H1 (cell line): ENCODE measurements at regions not wholly inside any gene's neighbourhood (a gene's known extent, or its start where the extent isn't known, plus 50 kb on each side); places are given as distances from the start of the nearest gene placed in this dataset.

ENCODE experiments used
- CTCF ChIA-PET: fragments of 300-600 bp; sonication (Branson Sonifier 250); formaldehyde crosslinking; loops from one replicate; lab custom pipeline; 2021; ENCODE audit not compliant: partially characterized antibody; lab: Charles Lee
- POLR2A ChIA-PET: fragments of 300-600 bp; sonication (Branson Sonifier 250); formaldehyde crosslinking; loops from one replicate; lab custom pipeline; 2021; ENCODE audit warnings: inconsistent platforms; ENCODE audit not compliant: partially characterized antibody; lab: Charles Lee
- DNase-seq, 2 experiments: peaks; one replicate each; pipeline versions ENCODE4 v3.0.0 to v3.0.0-alpha.2; 2010 to 2022; ENCODE audit warnings: low spot score in 2 of 2, low read depth in 1 of 2, mixed read lengths in 1 of 2
- FAIRE-seq: peaks from 2 replicates; lab custom pipeline; 2011; peaks lifted over from hg19 to GRCh38; lab: Jason Lieb, UNC
- H2AFZ ChIP-seq: 2 replicates; pipeline ENCODE4 v1.8.1; 2012; ENCODE audit warnings: low read length, inconsistent platforms
- H2AK5ac ChIP-seq: 2 replicates; pipeline ENCODE4 v1.6.1; 2013; ENCODE audit warnings: low read depth, low read length
- H2BK120ac ChIP-seq: replicated peaks from 2 replicates; pipeline ENCODE3; 2013; ENCODE audit warnings: low read depth, low read length, inconsistent platforms
- H2BK12ac ChIP-seq: 2 replicates; pipeline ENCODE4 v1.6.1; 2013; ENCODE audit warnings: low read depth, low read length
- H2BK15ac ChIP-seq: 2 replicates; pipeline ENCODE4 v1.6.1; 2013; ENCODE audit warnings: low read length
- H2BK20ac ChIP-seq: 2 replicates; pipeline ENCODE4 v1.6.1; 2013; ENCODE audit warnings: low read length
- H2BK5ac ChIP-seq: 2 replicates; pipeline ENCODE4 v1.6.1; 2013; ENCODE audit warnings: low read depth, low read length
- H3K14ac ChIP-seq: 2 replicates; pipeline ENCODE4 v1.6.1; 2013; ENCODE audit warnings: inconsistent platforms; ENCODE audit not compliant: insufficient read length
- H3K18ac ChIP-seq: 2 replicates; pipeline ENCODE4 v1.6.1; 2013; ENCODE audit warnings: low read length; ENCODE audit errors: extremely low read depth
- H3K23ac ChIP-seq: 2 replicates; pipeline ENCODE4 v1.6.1; 2013; ENCODE audit warnings: inconsistent platforms; ENCODE audit not compliant: insufficient read length
- H3K23me2 ChIP-seq: 2 replicates; pipeline ENCODE4 v1.6.1; 2013; ENCODE audit warnings: low read depth, low read length
- H3K27ac ChIP-seq: 2 replicates; pipeline ENCODE4 v1.6.1; 2011; ENCODE audit warnings: low read depth, low read length, inconsistent platforms
- H3K27me3 ChIP-seq, 4 experiments: replicated peaks in 1 of 4; 1 replicate in 1 of 4; 2 replicates in 3 of 4; pipeline versions ENCODE4 v1.6.1 to v1.8.1; 2011 to 2013; ENCODE audit warnings: low read length in 3 of 4, mild to moderate bottlenecking in 3 of 4, inconsistent platforms in 2 of 4, mixed read lengths in 2 of 4, moderate library complexity in 1 of 4; ENCODE audit not compliant: control insufficient read depth in 3 of 4, insufficient read depth in 3 of 4; ENCODE audit errors: extremely low read depth in 1 of 4
- H3K36me3 ChIP-seq, 4 experiments: 2 replicates each; pipeline versions ENCODE4 v1.6.1 to v1.8.1; 2011 to 2013; ENCODE audit warnings: mild to moderate bottlenecking in 4 of 4, low read length in 3 of 4, moderate library complexity in 2 of 4, control low read depth in 1 of 4, inconsistent platforms in 1 of 4; ENCODE audit not compliant: insufficient read depth in 4 of 4, control insufficient read depth in 2 of 4
- H3K4ac ChIP-seq: replicated peaks from 2 replicates; pipeline ENCODE3; 2013; ENCODE audit warnings: low read length, low read depth, mixed read lengths, inconsistent platforms; ENCODE audit not compliant: insufficient read length
- H3K4me1 ChIP-seq, 4 experiments: replicated peaks in 1 of 4; 1 replicate in 1 of 4; 2 replicates in 3 of 4; pipeline versions ENCODE4 v1.6.1 to v1.8.1; 2011 to 2013; ENCODE audit warnings: low read length in 3 of 4, inconsistent platforms in 2 of 4, mixed read lengths in 1 of 4; ENCODE audit not compliant: insufficient read depth in 4 of 4, control insufficient read depth in 3 of 4
- H3K4me2 ChIP-seq, 2 experiments: 2 replicates each; pipeline versions ENCODE4 v1.6.1 to v1.8.1; 2011 to 2013; ENCODE audit warnings: low read depth in 2 of 2, low read length in 2 of 2, control low read depth in 1 of 2, inconsistent platforms in 1 of 2, mild to moderate bottlenecking in 1 of 2; ENCODE audit not compliant: insufficient read depth in 1 of 2
- H3K4me3 ChIP-seq, 4 experiments: fragments of 200-600, 300-600 bp in 1 of 4; sonication (generic), shearing (Covaris generic), sonication (Bioruptor Twin) in 1 of 4; 2 replicates each; pipeline versions ENCODE4 v1.5.1 to v1.8.1; 2011 to 2016; ENCODE audit warnings: low read length in 4 of 4, low read depth in 3 of 4, control low read depth in 2 of 4, inconsistent platforms in 2 of 4, mild to moderate bottlenecking in 2 of 4, mixed read lengths in 1 of 4, moderate library complexity in 1 of 4; ENCODE audit not compliant: insufficient read depth in 2 of 4; ENCODE audit errors: extremely low read depth in 1 of 4
- H3K56ac ChIP-seq: replicated peaks from 2 replicates; pipeline ENCODE3; 2013; ENCODE audit warnings: low read depth, mild to moderate bottlenecking, mixed read lengths, low read length, inconsistent platforms; ENCODE audit not compliant: insufficient read length
- H3K79me1 ChIP-seq: 2 replicates; pipeline ENCODE4 v1.6.1; 2013; ENCODE audit warnings: low read depth, low read length, control low read depth
- H3K79me2 ChIP-seq, 2 experiments: 2 replicates each; pipeline versions ENCODE4 v1.6.1 to v1.8.1; 2012 to 2013; ENCODE audit warnings: low read length in 2 of 2, mild to moderate bottlenecking in 2 of 2, inconsistent platforms in 1 of 2; ENCODE audit not compliant: insufficient read depth in 2 of 2, control insufficient read depth in 1 of 2
- H3K9ac ChIP-seq, 4 experiments: replicated peaks in 1 of 4; 1 replicate in 1 of 4; 2 replicates in 3 of 4; pipeline versions ENCODE4 v1.6.1 to v1.8.1; 2011 to 2013; ENCODE audit warnings: low read depth in 3 of 4, low read length in 3 of 4, control low read depth in 2 of 4, mild to moderate bottlenecking in 2 of 4, moderate library complexity in 2 of 4, inconsistent platforms in 1 of 4; ENCODE audit errors: extremely low read depth in 1 of 4
- H3K9me3 ChIP-seq, 2 experiments: 2 replicates each; pipeline versions ENCODE4 v1.6.1 to v1.8.1; 2012 to 2013; ENCODE audit warnings: mild to moderate bottlenecking in 2 of 2, moderate library complexity in 2 of 2, control low read depth in 1 of 2, inconsistent platforms in 1 of 2, low read depth in 1 of 2, low read length in 1 of 2, mixed read lengths in 1 of 2; ENCODE audit not compliant: insufficient read depth in 2 of 2
- H4K20me1 ChIP-seq, 2 experiments: replicated peaks in 1 of 2; 2 replicates each; pipeline versions ENCODE3 to v1.8.1; 2011 to 2013; ENCODE audit warnings: inconsistent platforms in 2 of 2, low read length in 2 of 2, mild to moderate bottlenecking in 1 of 2; ENCODE audit not compliant: insufficient read depth in 2 of 2, control insufficient read depth in 1 of 2
- H4K5ac ChIP-seq: 2 replicates; pipeline ENCODE4 v1.6.1; 2013; ENCODE audit warnings: low read length, low read depth, mixed read lengths, inconsistent platforms; ENCODE audit not compliant: insufficient read length
- H4K8ac ChIP-seq: 2 replicates; pipeline ENCODE4 v1.8.0; 2013; ENCODE audit warnings: mild to moderate bottlenecking, moderate library complexity, low read length, inconsistent platforms; ENCODE audit not compliant: insufficient read depth; ENCODE audit errors: extremely low read depth
- H4K91ac ChIP-seq: replicated peaks from 2 replicates; pipeline ENCODE3; 2013; ENCODE audit warnings: low read length, mixed read lengths, inconsistent platforms; ENCODE audit not compliant: insufficient read length
- CBX8 ChIP-seq: fragments of 300-800, 300-1000 bp; sonication (generic); IDR thresholded peaks from 2 replicates; pipeline ENCODE4 v1.7.1; 2016; ENCODE audit warnings: low read depth, low read length, borderline replicate concordance
- CEBPB ChIP-seq: IDR thresholded peaks from 2 replicates; pipeline ENCODE4 v1.6.1; 2012; ENCODE audit warnings: low read depth, low read length
- CHD1 ChIP-seq: IDR thresholded peaks from 2 replicates; pipeline ENCODE4 v1.6.1; 2012; ENCODE audit warnings: low read depth, low read length, improper control_type of control experiment
- CTBP2 ChIP-seq: IDR thresholded peaks from 2 replicates; pipeline ENCODE4 v1.7.0; 2011; ENCODE audit warnings: borderline replicate concordance, mild to moderate bottlenecking, moderate library complexity, mixed read lengths, low read length; ENCODE audit not compliant: insufficient read depth, insufficient read length
- KDM4A ChIP-seq: IDR thresholded peaks from one replicate; pipeline ENCODE4 v1.7.1; 2012; ENCODE audit warnings: low read depth, mild to moderate bottlenecking, moderate library complexity, low read length, inconsistent platforms; ENCODE audit not compliant: severe bottlenecking
- PHF8 ChIP-seq: fragments of 200-600 bp; sonication (generic); conservative IDR thresholded peaks from 2 replicates; pipeline ENCODE4 v1.7.1; 2012; ENCODE audit warnings: low read depth, mild to moderate bottlenecking, inconsistent platforms, low read length, moderate library complexity
- POLR2A ChIP-seq, 2 experiments: IDR thresholded peaks; 1 replicate in 1 of 2; 2 replicates in 1 of 2; pipeline ENCODE4 v1.6.1; 2011; ENCODE audit warnings: low read depth in 2 of 2, low read length in 2 of 2, mild to moderate bottlenecking in 2 of 2; ENCODE audit errors: control extremely low read depth in 1 of 2
- POU5F1 ChIP-seq: IDR thresholded peaks from 2 replicates; pipeline ENCODE4 v1.6.1; 2011; ENCODE audit warnings: low read depth, mild to moderate bottlenecking, low read length, moderate library complexity
- RAD21 ChIP-seq, 2 experiments: IDR thresholded peaks in 1 of 2; conservative IDR thresholded peaks in 1 of 2; 2 replicates each; pipeline ENCODE4 v1.6.1; 2011; ENCODE audit warnings: low read depth in 2 of 2, low read length in 2 of 2, improper control_type of control experiment in 1 of 2, inconsistent platforms in 1 of 2, mild to moderate bottlenecking in 1 of 2, moderate library complexity in 1 of 2
- RXRA ChIP-seq: IDR thresholded peaks from 2 replicates; pipeline ENCODE4 v1.6.1; 2011; ENCODE audit warnings: low read depth, mild to moderate bottlenecking, low read length, moderate library complexity; ENCODE audit not compliant: insufficient read depth
- SIN3A ChIP-seq, 2 experiments: IDR thresholded peaks in 1 of 2; conservative IDR thresholded peaks in 1 of 2; 2 replicates each; pipeline ENCODE4 v1.6.1; 2011 to 2012; ENCODE audit warnings: low read length in 2 of 2, improper control_type of control experiment in 1 of 2, low read depth in 1 of 2, mild to moderate bottlenecking in 1 of 2
- TEAD4 ChIP-seq: IDR thresholded peaks from 2 replicates; pipeline ENCODE4 v1.6.1; 2012; ENCODE audit warnings: low read depth, low read length, inconsistent platforms, mixed read lengths
- WGBS, 2 experiments: shearing (Covaris generic) in 1 of 2; methylation state at CpG; one replicate each; pipeline versions ENCODE4 v1.1.6 to v1.1.7; 2013 to 2015; ENCODE audit warnings: low lambda C conversion rate in 2 of 2, mixed read lengths in 2 of 2, inconsistent platforms in 1 of 2, low coverage in 1 of 2, missing lambda C conversion rate in 1 of 2; ENCODE audit not compliant: insufficient replicate concordance in 2 of 2, insufficient coverage in 1 of 2, insufficient read length in 1 of 2; ENCODE audit errors: extremely low coverage in 1 of 2, missing lambda C conversion rate in 1 of 2; 5-methylcytosine and 5-hydroxymethylcytosine counted together
- TF ChIP-seq, protein P1 (sequence below): IDR thresholded peaks from 2 replicates; pipeline ENCODE4 v1.6.1; 2011; ENCODE audit warnings: low read depth, mild to moderate bottlenecking, low read length; ENCODE audit not compliant: insufficient read depth

DNA sequence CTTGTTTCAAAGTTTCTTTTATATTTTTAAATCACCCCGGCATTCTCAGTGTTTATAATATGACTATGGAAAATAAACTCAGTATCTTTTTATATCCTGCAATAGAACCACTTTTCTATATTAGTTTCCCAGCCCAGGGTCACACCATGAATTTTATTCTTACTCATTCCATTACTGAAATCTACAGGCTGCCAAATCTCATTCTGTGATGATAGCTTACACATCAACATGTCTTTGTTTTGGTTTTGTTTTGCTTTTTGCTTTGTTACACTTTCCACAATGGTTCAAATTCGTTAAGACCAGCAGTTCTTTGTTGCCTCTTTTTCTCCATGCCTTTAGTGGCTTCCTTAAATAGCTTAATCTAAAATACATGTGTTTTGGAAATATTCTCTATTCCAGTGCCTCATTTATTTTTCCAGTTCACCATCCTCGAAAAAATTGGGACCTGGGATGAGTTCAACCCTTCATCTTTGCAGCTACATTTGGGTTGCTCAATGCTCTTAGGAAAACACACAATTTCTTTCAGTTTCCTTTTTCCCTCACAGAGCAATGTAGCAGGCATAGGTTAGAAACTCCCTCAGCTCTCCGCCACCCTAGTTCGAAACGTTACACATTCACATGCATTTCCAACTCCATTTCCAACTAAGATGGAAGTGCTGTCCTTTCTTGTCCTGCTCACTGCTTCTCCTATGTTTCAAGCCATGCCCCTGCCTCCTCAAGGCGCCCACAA lies 1146.3 kb downstream of the MAT2B start:
- FAIRE-seq = no peak
- H4K8ac ChIP-seq = no peak overlapping the region
- no peak overlapping the region for H3K4me2 ChIP-seq
- no peak overlapping the region for H3K9ac ChIP-seq
- H3K4me1 ChIP-seq = no peaks in the 10 kb centered on the region
- H3K9me3 ChIP-seq = no peaks in the 10 kb centered on the region
- H3K56ac ChIP-seq = no peak overlapping the region
- H3K18ac ChIP-seq = no peak overlapping the region
- no peak for DNase-seq
- H3K23ac ChIP-seq = no peak overlapping the region
- no peaks in the 10 kb centered on the region for H3K36me3 ChIP-seq
- H4K91ac ChIP-seq = no peak overlapping the region
- H3K27me3 ChIP-seq = no peaks in the 10 kb centered on the region
- no peak overlapping the region for H3K4ac ChIP-seq
- H4K5ac ChIP-seq = no peak overlapping the region
- H2BK120ac ChIP-seq = no peak overlapping the region
- no peaks in the 10 kb centered on the region for H4K20me1 ChIP-seq
- no peak overlapping the region for H2BK20ac ChIP-seq
- H2AFZ ChIP-seq = no peak overlapping the region
- H2BK15ac ChIP-seq = no peak overlapping the region
- no peaks in the 10 kb centered on the region for H3K79me1 ChIP-seq
- CTCF ChIA-PET = interaction anchor here (1.4 kb wide), 1 partner anchor 21 kb away, joined by 3 read pairs; no protein-coding TSS in a partner anchor
- H3K79me2 ChIP-seq = no peaks in the 10 kb centered on the region
- H2BK12ac ChIP-seq = no peak overlapping the region
- no peak overlapping the region for H2AK5ac ChIP-seq
- H3K27ac ChIP-seq = no peak overlapping the region
- WGBS, 2 experiments = 88% methylated on average over 7 of the region's 7 CpGs; no CpG with 5 or more reads in 1 of the 2 experiments
- H3K4me3 ChIP-seq = no peak overlapping the region
- H2BK5ac ChIP-seq = no peak overlapping the region
- H3K23me2 ChIP-seq = no peaks in the 10 kb centered on the region
- POLR2A ChIA-PET = no interaction called here
- no peak overlapping the region for H3K14ac ChIP-seq
- no peak for TF ChIP-seq CBX8
- TF ChIP-seq POU5F1 = no peak
- no peak for TF ChIP-seq SIN3A (conservative IDR thresholded peaks at IDR 0.05 in 1 of 2, IDR thresholded peaks at IDR 0.05 in 1 of 2; ENCODE audit: low read depth in 1 of 2, low read length in 2 of 2)
- no peak for TF ChIP-seq POLR2A (IDR thresholded peaks at IDR 0.05; ENCODE audit: control extremely low read depth in 1 of 2, low read depth in 2 of 2, low read length in 2 of 2)
- no peak for TF ChIP-seq KDM4A
- TF ChIP-seq PHF8 = no peak
- TF ChIP-seq RXRA = no peak
- TF ChIP-seq RAD21 (IDR thresholded peaks at IDR 0.05 in 1 of 2, conservative IDR thresholded peaks at IDR 0.05 in 1 of 2; ENCODE audit: low read depth in 2 of 2, low read length in 2 of 2) = no peak
- TF ChIP-seq CTBP2 = no peak
- TF ChIP-seq TEAD4 = no peak
- TF ChIP-seq, protein P1, sequence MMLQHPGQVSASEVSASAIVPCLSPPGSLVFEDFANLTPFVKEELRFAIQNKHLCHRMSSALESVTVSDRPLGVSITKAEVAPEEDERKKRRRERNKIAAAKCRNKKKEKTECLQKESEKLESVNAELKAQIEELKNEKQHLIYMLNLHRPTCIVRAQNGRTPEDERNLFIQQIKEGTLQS = no peak
- TF ChIP-seq CHD1 = no peak
- TF ChIP-seq CEBPB = no peak
